K562 (cell line): ENCODE measurements at regions not wholly inside any gene's neighbourhood (a gene's known extent, or its start where the extent isn't known, plus 50 kb on each side); places are given as distances from the start of the nearest gene placed in this dataset.

ENCODE experiments used
- BRD4 ChIP-seq: fragments of 200-600 bp; sonication (generic); IDR thresholded peaks from 2 replicates; pipeline ENCODE4 v1.6.1; 2017; ENCODE audit warnings: inconsistent platforms
- BRD9 ChIP-seq: fragments of 450-650 bp; IDR thresholded peaks from 2 replicates; pipeline ENCODE4 v1.6.1; 2018; ENCODE audit warnings: low read depth; ENCODE audit not compliant: partially characterized antibody
- CC2D1A ChIP-seq: fragments of 450-650 bp; IDR thresholded peaks from 2 replicates; pipeline ENCODE4 v1.6.1; 2017; ENCODE audit warnings: mild to moderate bottlenecking
- CTBP1 ChIP-seq: fragments of 450-650 bp; IDR thresholded peaks from 2 replicates; pipeline ENCODE4 v1.6.1; 2016; ENCODE audit warnings: borderline replicate concordance
- FOXA1 ChIP-seq: fragments of 450-650 bp; IDR thresholded peaks from 2 replicates; pipeline ENCODE4 v1.6.1; 2016; ENCODE audit warnings: mild to moderate bottlenecking, borderline replicate concordance
- FOXK2 ChIP-seq, 2 experiments: fragments of 450-650 bp; IDR thresholded peaks in 1 of 2; conservative IDR thresholded peaks in 1 of 2; 2 replicates each; pipeline ENCODE4 v1.6.1; 2016; ENCODE audit warnings: low read depth in 2 of 2, mild to moderate bottlenecking in 1 of 2
- FOXM1 ChIP-seq, 2 experiments: fragments of 450-650 bp in 1 of 2; sonication (generic) in 1 of 2; formaldehyde crosslinking in 1 of 2; IDR thresholded peaks; 2 replicates each; pipeline versions ENCODE4 v1.6.1 to v1.9.0; 2017 to 2022; ENCODE audit warnings: low read depth in 2 of 2, mild to moderate bottlenecking in 2 of 2, missing genetic modification reagents in 1 of 2, moderate library complexity in 1 of 2
- HDAC2 ChIP-seq: fragments of 450-650 bp; IDR thresholded peaks from 2 replicates; pipeline ENCODE4 v1.6.1; 2016; ENCODE audit warnings: mild to moderate bottlenecking
- MCM2 ChIP-seq: fragments of 450-650 bp; IDR thresholded peaks from 2 replicates; pipeline ENCODE4 v1.6.1; 2017; ENCODE audit warnings: low read depth, mild to moderate bottlenecking
- MEIS2 ChIP-seq: fragments of 450-650 bp; IDR thresholded peaks from 2 replicates; pipeline ENCODE4 v1.6.1; 2014; ENCODE audit warnings: mild to moderate bottlenecking; ENCODE audit not compliant: partially characterized antibody
- MITF ChIP-seq: IDR thresholded peaks from 2 replicates; pipeline ENCODE4 v1.6.1; 2014; ENCODE audit warnings: antibody characterized with exemption
- NR2C1 ChIP-seq, 2 experiments: fragments of 450-650 bp; IDR thresholded peaks; 2 replicates each; pipeline ENCODE4 v1.6.1; 2017; ENCODE audit warnings: mild to moderate bottlenecking in 2 of 2, antibody characterized with exemption in 1 of 2, inconsistent platforms in 1 of 2, missing compliant biosample characterization in 1 of 2, missing genetic modification characterization in 1 of 2
- NR4A1 ChIP-seq, 2 experiments: fragments of 250-450 bp in 1 of 2; fragments of 450-650 bp in 1 of 2; sonication (Bioruptor Pico) in 1 of 2; IDR thresholded peaks; 2 replicates each; pipeline versions ENCODE4 v1.4.0 to v1.6.1; 2016 to 2020; ENCODE audit warnings: mild to moderate bottlenecking in 2 of 2, missing compliant biosample characterization in 1 of 2, missing genetic modification characterization in 1 of 2, moderate library complexity in 1 of 2
- PCBP1 ChIP-seq: fragments of 200-400 bp; formaldehyde crosslinking; IDR thresholded peaks from 2 replicates; pipeline ENCODE4 v1.6.1; 2018; ENCODE audit warnings: mild to moderate bottlenecking, low read depth, low read length; ENCODE audit not compliant: poor library complexity, severe bottlenecking
- PRMT5 ChIP-seq: sonication (generic); formaldehyde crosslinking; IDR thresholded peaks from 2 replicates; pipeline ENCODE4 v1.5.0; 2020; ENCODE audit warnings: missing genetic modification reagents
- RBM25 ChIP-seq: fragments of 200-400 bp; formaldehyde crosslinking; IDR thresholded peaks from 2 replicates; pipeline ENCODE4 v1.6.1; 2018; ENCODE audit warnings: low read length, low read depth, moderate library complexity; ENCODE audit not compliant: severe bottlenecking
- ZFX ChIP-seq: sonication (generic); formaldehyde crosslinking; IDR thresholded peaks from 2 replicates; pipeline ENCODE4 v1.8.0; 2022; ENCODE audit warnings: mild to moderate bottlenecking, missing genetic modification reagents, moderate library complexity
- ZNF24 ChIP-seq: fragments of 450-650 bp; IDR thresholded peaks from 2 replicates; pipeline ENCODE4 v1.6.1; 2016
- ZNF592 ChIP-seq: fragments of 450-650 bp; IDR thresholded peaks from 2 replicates; pipeline ENCODE4 v1.6.1; 2017; ENCODE audit warnings: antibody characterized with exemption, mild to moderate bottlenecking
- TF ChIP-seq, protein P1 (sequence below), 2 experiments: fragments of 450-650 bp in 1 of 2; IDR thresholded peaks; 2 replicates each; pipeline ENCODE4 v1.6.1; 2011 to 2017; ENCODE audit warnings: low read depth in 2 of 2, antibody characterized with exemption in 1 of 2, borderline replicate concordance in 1 of 2, low read length in 1 of 2, mild to moderate bottlenecking in 1 of 2, mixed read lengths in 1 of 2; ENCODE audit not compliant: control insufficient read depth in 1 of 2

DNA sequence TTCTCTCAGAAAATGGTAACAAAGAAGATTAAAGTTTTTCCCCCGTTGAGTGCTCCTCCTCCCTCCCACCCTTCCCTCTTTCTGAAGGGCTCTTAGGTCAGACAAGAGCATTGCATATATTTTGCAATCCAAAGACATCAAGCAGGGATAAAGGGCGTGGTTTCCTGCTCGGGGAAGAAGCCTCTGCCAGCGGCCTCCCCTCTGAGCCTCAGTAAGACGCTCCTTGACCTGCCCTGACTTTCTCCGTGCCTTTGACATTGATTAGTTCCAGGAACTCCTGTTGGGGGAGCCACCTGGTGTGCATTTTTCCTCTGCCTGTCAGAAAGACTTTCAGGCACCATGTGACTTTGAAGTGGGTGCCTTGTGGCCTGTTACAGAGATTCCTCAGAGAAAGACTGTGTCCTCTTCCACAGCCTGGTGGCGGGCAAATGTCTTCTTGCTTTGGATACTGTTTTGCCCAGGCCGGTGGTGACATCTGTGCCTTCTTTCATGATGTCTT lies 87.2 kb upstream of the TBL1XR1 start (continued):
- TF ChIP-seq NR2C1 (IDR thresholded peaks at IDR 0.05) (peak; percentile 68), NR2C1 (tag; IDR thresholded peaks at IDR 0.05) (peak; percentile 81), ZNF592 (peak; percentile 92), NR4A1 (CRISPR knock-in tag; IDR thresholded peaks at IDR 0.05) (no peak), NR4A1 (tag; IDR thresholded peaks at IDR 0.05) (no peak), PRMT5 (CRISPR knock-in tag) (no peak), MITF (peak; percentile 35; the same call in 1 of the 2 replicates), HDAC2 (peak; percentile 77; the same call in 1 of the 2 replicates), BRD9 (no peak), CC2D1A (peak; percentile 91), BRD4 (no peak), CTBP1 (peak; percentile 82), MCM2 (no peak), FOXA1 (no peak), ZNF24 (0 out of 2 replicates have a peak, but pooled peaks have one; percentile 54), RBM25 (peak; percentile 14), PCBP1 (no peak), ZFX (CRISPR knock-in tag) (peak; percentile 20; the same call in 1 of the 2 replicates), FOXK2 (conservative IDR thresholded peaks at IDR 0.05 in 1 of 2, IDR thresholded peaks at IDR 0.05 in 1 of 2; ENCODE audit: low read depth in 2 of 2) (0 out of 4 replicates have a peak, but pooled peaks of 1 of the 2 experiments have one; percentile 29), FOXM1 (IDR thresholded peaks at IDR 0.05; ENCODE audit: low read depth) (peak; percentile 90), FOXM1 (CRISPR knock-in tag; IDR thresholded peaks at IDR 0.05; ENCODE audit: low read depth) (no peak), MEIS2 (peak; percentile 92)
- TF ChIP-seq, protein P1, sequence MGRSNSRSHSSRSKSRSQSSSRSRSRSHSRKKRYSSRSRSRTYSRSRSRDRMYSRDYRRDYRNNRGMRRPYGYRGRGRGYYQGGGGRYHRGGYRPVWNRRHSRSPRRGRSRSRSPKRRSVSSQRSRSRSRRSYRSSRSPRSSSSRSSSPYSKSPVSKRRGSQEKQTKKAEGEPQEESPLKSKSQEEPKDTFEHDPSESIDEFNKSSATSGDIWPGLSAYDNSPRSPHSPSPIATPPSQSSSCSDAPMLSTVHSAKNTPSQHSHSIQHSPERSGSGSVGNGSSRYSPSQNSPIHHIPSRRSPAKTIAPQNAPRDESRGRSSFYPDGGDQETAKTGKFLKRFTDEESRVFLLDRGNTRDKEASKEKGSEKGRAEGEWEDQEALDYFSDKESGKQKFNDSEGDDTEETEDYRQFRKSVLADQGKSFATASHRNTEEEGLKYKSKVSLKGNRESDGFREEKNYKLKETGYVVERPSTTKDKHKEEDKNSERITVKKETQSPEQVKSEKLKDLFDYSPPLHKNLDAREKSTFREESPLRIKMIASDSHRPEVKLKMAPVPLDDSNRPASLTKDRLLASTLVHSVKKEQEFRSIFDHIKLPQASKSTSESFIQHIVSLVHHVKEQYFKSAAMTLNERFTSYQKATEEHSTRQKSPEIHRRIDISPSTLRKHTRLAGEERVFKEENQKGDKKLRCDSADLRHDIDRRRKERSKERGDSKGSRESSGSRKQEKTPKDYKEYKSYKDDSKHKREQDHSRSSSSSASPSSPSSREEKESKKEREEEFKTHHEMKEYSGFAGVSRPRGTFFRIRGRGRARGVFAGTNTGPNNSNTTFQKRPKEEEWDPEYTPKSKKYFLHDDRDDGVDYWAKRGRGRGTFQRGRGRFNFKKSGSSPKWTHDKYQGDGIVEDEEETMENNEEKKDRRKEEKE (IDR thresholded peaks at IDR 0.05; ENCODE audit: borderline replicate concordance in 1 of 2, control insufficient read depth in 1 of 2, low read depth in 2 of 2, low read length in 1 of 2): peak in 1 of 2 experiments; percentile 85; a peak in 1 of 4 replicates
